ENCODE measurements at regions not wholly inside any gene's neighbourhood (a gene's known extent, or its start where the extent isn't known, plus 50 kb on each side); places are given as distances from the start of the nearest gene placed in this dataset.

- TF ChIP-seq EZH2 (IDR thresholded peaks at IDR 0.05) (no peak), POLR2A (IDR thresholded peaks at IDR 0.05; ENCODE audit: borderline replicate concordance, extremely low read depth, insufficient read depth, insufficient read length) (no peak), FOSL1 (IDR thresholded peaks at IDR 0.05; ENCODE audit: low read depth) (no peak), ZFX (IDR thresholded peaks at IDR 0.05) (no peak), SP1 (IDR thresholded peaks at IDR 0.05; ENCODE audit: low read depth) (no peak)
Observed at GRCh38 chr10:128494665-128495064, 368.4 kb upstream of the MKI67 start (continued).

GRCh38 chr10:128497660-128498377 lies 371.6 kb upstream of the MKI67 start:
- no TSS peak for BruUV-seq (replicated peaks)
- intact Hi-C loops (cut with micrococcal nuclease), result no loop called here
- POLR2A ChIA-PET, result no interaction called here

More at GRCh38 chr10:128497660-128498377, 371.6 kb upstream of the MKI67 start:
- no peak for TF ChIP-seq ATF3 (IDR thresholded peaks at IDR 0.05)
- TF ChIP-seq CEBPB (IDR thresholded peaks at IDR 0.05; ENCODE audit: low read depth), result no peak
- no peak for TF ChIP-seq ZNF274 (IDR thresholded peaks at IDR 0.05; ENCODE audit: low read depth, low read length)
- no peak for TF ChIP-seq EZH2phosphoT487 (IDR thresholded peaks at IDR 0.05; ENCODE audit: borderline replicate concordance)
- TF ChIP-seq POLR2A (IDR thresholded peaks at IDR 0.05; ENCODE audit: borderline replicate concordance, extremely low read depth, insufficient read depth, insufficient read length), result no peak
- TF ChIP-seq EGR1 (IDR thresholded peaks at IDR 0.05; ENCODE audit: low read depth), result no peak
- TF ChIP-seq POLR2AphosphoS5 (IDR thresholded peaks at IDR 0.05; ENCODE audit: low read depth, low read length), result no peak
- no peak for TF ChIP-seq YY1 (IDR thresholded peaks at IDR 0.05; ENCODE audit: extremely low read depth, insufficient replicate concordance, low read depth, low read length)
- no peak for TF ChIP-seq REST (IDR thresholded peaks at IDR 0.05; ENCODE audit: low read depth)
- no peak for TF ChIP-seq ELF1 (IDR thresholded peaks at IDR 0.05; ENCODE audit: borderline replicate concordance, low read depth)
- no peak for TF ChIP-seq RAD21 (IDR thresholded peaks at IDR 0.05; ENCODE audit: low read depth)
- Histone ChIP-seq H3K4me1 (ENCODE audit: control insufficient read depth in 1 of 2, insufficient read depth in 2 of 2, low read length in 2 of 2) (no peaks in the 10 kb centered on the region), H2AFZ (ENCODE audit: low read depth, low read length, poor library complexity, severe bottlenecking) (no peak overlapping the region), H3K4me2 (ENCODE audit: low read length) (no peak overlapping the region), H3K4me3 (replicated peaks in 1 of 2; ENCODE audit: low read depth in 1 of 2, low read length in 2 of 2) (no peak overlapping the region), H3K9me3 (ENCODE audit: control insufficient read depth in 1 of 2, insufficient read depth in 1 of 2, low read depth in 1 of 2, low read length in 2 of 2) (no peaks in the 10 kb centered on the region), H3K79me2 (ENCODE audit: insufficient read depth, low read length) (no peaks in the 10 kb centered on the region), H3K9ac (ENCODE audit: low read length) (no peak overlapping the region), H4K20me1 (ENCODE audit: insufficient read depth) (no peaks in the 10 kb centered on the region), H3K9me2 (ENCODE audit: insufficient read depth) (no peaks in the 10 kb centered on the region), H3K27me3 (ENCODE audit: insufficient read depth, low read length) (peaks cover 38% of the 10 kb centered on the region), H3K36me3 (ENCODE audit: control insufficient read depth in 1 of 2, insufficient read depth in 2 of 2, low read length in 2 of 2) (no peaks in the 10 kb centered on the region), H3K27ac (ENCODE audit: low read depth, low read length) (no peak overlapping the region)
- ATAC-seq (no peak; the same call in 1 of the 2 replicates), DNase-seq (ENCODE audit: low read depth, low spot score) (no peak)
- ChIA-PET RAD21 (ENCODE audit: low non-redundant PET in 1 of 2, low total read pairs in 2 of 2, uncharacterized antibody in 2 of 2, unreplicated experiment in 2 of 2) (no interaction called here), CTCF (no interaction called here)
